GM12878 (cell line): ENCODE measurements at regions not wholly inside any gene's neighbourhood (a gene's known extent, or its start where the extent isn't known, plus 50 kb on each side); places are given as distances from the start of the nearest gene placed in this dataset.

Source experiments
- E4F1 ChIP-seq: fragments of 450-650 bp; IDR thresholded peaks from 2 replicates; pipeline ENCODE4 v1.6.1; 2018; ENCODE audit warnings: borderline replicate concordance, mild to moderate bottlenecking; ENCODE audit not compliant: partially characterized antibody
- IRF4 ChIP-seq: IDR thresholded peaks from 2 replicates; pipeline ENCODE4 v1.6.1; 2011; ENCODE audit warnings: low read depth, low read length
- NR2F1 ChIP-seq: fragments of 450-650 bp; conservative IDR thresholded peaks from 2 replicates; pipeline ENCODE4 v1.6.1; 2017; ENCODE audit warnings: mild to moderate bottlenecking
- PAX5 ChIP-seq: IDR thresholded peaks from 2 replicates; pipeline ENCODE4 v1.6.1; 2011; ENCODE audit warnings: low read depth, low read length, borderline replicate concordance
- REST ChIP-seq: IDR thresholded peaks from 2 replicates; pipeline ENCODE4 v1.6.1; 2012; ENCODE audit warnings: mild to moderate bottlenecking, low read depth, low read length
- RUNX3 ChIP-seq: IDR thresholded peaks from 2 replicates; pipeline ENCODE4 v1.6.1; 2012; ENCODE audit warnings: low read length, inconsistent platforms
- SP1 ChIP-seq: IDR thresholded peaks from one replicate; pipeline ENCODE4 v1.6.1; 2011; ENCODE audit warnings: low read depth, low read length

GRCh38 chr15:62934236-62934971, 108.1 kb upstream of the TPM1 start (continued):
- no peak for TF ChIP-seq REST
- no peak for TF ChIP-seq RUNX3
- no peak for TF ChIP-seq PAX5
- TF ChIP-seq IRF4: no peak
- no peak for TF ChIP-seq SP1
- no peak for TF ChIP-seq E4F1
- no peak for TF ChIP-seq NR2F1
- TF ChIP-seq, all 136 proteins: peak for 0
